GM21423 (cell line): ENCODE measurements at regions not wholly inside any gene's neighbourhood (a gene's known extent, or its start where the extent isn't known, plus 50 kb on each side); places are given as distances from the start of the nearest gene placed in this dataset.
A peak's percentile ranks its signal among the peaks of the same experiment; 100 is the strongest.

Experiments used
- ATAC-seq: cut with Tn5 transposase; IDR thresholded peaks from one replicate; pipeline ENCODE4 v1.9.1; 2021; ENCODE audit warnings: mild to moderate bottlenecking, moderate library complexity; ENCODE audit not compliant: unreplicated experiment

DNA sequence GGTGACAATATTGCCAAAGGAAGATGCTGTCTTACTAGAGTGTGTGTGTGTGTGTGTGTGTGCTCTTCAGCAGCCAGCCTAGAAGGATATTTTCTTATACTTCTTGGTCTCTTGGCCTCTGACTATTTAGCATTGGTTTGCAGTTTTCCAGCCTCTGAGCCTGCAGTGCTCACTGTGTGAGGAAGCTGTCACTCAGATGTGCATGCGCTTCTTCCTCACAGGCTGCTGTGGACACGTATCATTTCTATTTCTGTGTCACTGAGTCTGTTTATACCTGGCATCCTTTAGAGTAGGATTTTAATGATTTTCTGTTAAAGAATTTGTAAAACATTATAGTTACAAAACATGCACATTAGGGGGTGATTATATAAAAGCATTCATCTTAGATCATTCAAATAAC is 83.3 kb downstream of the ALDH8A1 start:
- ATAC-seq: no peak

GRCh38 chr6:134864558-134864957 is 85.3 kb downstream of the ALDH8A1 start:
- ATAC-seq: no peak

GRCh38 chr6:134863763-134864510 is 86.0 kb downstream of the ALDH8A1 start:
- ATAC-seq: no peak

GRCh38 chr6:134854366-134854765 is 95.5 kb downstream of the ALDH8A1 start:
- no peak for ATAC-seq

- no peak for ATAC-seq
Observed at GRCh38 chr6:134853111-134854055, 96.5 kb downstream of the ALDH8A1 start.

- ATAC-seq: no peak
Observed at GRCh38 chr6:134851548-134851947, 98.4 kb downstream of the ALDH8A1 start.

- no peak for ATAC-seq
Observed at GRCh38 chr6:134850721-134851305, 99.1 kb downstream of the ALDH8A1 start.

DNA sequence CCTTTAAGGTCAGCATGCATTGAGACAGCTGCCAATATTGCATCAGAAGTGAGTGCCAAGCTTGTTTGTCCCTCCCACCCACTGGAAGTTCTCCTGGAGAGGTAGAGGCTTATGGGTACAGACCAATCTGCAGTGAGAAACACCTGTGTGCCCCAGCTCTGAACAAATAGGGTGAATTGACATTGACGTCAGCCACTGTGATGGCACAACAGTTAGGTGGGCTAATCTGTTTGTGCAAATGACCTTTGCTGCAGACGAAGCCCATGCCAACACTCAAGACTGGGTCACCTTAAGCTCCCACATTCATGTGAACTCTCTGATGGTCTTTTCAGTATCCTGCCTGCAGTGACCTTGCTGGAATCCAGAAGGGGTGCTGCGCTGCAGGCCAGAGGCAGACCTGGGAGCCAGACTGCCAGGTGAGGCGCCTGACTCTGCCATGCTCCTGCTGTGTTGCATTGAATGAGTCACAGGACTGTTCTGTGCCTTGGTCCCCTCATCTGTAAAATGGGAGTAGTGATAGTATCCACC is 99.9 kb downstream of the ALDH8A1 start:
- no peak for ATAC-seq

GRCh38 chr6:134848076-134848475 is 101.8 kb downstream of the ALDH8A1 start:
- no peak for ATAC-seq

GRCh38 chr6:134846865-134847264 is 103.0 kb downstream of the ALDH8A1 start:
- ATAC-seq: no peak

DNA sequence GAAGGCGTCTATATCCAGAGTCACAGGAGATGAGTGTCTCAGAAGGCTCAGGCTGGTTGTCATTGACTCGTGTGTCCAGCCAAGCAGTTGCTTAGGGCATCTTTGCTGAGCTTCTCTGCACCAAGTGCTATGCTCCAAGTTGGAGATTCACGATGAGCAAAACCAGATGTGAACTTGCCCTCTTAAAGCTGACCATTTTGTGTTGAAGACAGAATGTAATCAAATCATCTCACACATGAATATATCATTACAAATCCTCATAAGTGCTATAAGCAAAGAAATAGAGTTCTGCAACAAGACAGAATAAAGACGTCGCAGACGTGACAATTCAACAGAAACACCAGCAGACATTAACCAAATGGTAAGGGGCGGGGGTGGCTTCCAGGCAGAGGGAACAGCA is 103.9 kb downstream of the ALDH8A1 start:
- no peak for ATAC-seq

GRCh38 chr6:134844120-134844519 is 105.8 kb downstream of the ALDH8A1 start:
- ATAC-seq: no peak

DNA sequence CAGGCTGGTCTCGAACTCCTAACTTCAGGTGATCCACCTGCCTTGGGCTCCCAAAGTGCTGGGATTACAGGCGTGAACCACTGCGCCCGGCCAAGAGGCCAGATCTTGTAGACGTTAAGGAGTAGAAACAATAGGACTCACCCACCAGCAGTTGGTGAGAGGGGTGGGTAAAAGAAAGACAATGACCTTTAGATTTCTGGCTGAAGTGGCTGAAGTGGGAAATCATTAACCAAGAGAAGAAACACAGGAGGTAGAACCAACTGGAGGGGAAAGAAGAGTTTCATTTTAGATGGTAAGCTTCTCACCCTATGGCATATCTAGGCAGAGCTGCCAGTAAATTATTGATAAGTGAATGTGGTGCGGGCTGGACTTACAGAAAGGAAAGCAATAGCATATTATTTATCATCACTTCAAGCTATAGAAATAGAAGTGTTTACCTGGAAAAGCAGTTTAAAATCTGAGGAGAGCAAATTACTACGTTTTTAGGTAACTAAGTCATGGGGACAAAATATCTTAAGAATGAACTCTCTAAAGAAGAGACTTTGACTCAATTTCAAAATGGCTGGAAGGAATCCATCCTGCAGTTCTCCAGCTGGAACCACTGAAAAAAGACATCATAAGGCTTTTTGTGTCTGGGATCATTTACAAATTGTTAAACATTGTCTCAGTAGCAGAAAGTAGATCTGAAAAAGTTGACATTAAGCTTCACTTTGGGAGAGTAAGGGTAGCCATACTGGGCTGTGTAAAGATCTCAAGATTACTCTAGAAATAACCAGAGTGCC is 109.6 kb downstream of the ALDH8A1 start:
- ATAC-seq: peak; percentile 89

- ATAC-seq: no peak
Observed at GRCh38 chr6:134835993-134836392, 113.9 kb downstream of the ALDH8A1 start.

GRCh38 chr6:134830940-134831339 is 119.0 kb downstream of the ALDH8A1 start:
- no peak for ATAC-seq

- ATAC-seq: no peak
Observed at GRCh38 chr6:134830194-134830593, 119.7 kb downstream of the ALDH8A1 start.

GRCh38 chr6:134828641-134829040 is 121.3 kb downstream of the ALDH8A1 start:
- no peak for ATAC-seq

DNA sequence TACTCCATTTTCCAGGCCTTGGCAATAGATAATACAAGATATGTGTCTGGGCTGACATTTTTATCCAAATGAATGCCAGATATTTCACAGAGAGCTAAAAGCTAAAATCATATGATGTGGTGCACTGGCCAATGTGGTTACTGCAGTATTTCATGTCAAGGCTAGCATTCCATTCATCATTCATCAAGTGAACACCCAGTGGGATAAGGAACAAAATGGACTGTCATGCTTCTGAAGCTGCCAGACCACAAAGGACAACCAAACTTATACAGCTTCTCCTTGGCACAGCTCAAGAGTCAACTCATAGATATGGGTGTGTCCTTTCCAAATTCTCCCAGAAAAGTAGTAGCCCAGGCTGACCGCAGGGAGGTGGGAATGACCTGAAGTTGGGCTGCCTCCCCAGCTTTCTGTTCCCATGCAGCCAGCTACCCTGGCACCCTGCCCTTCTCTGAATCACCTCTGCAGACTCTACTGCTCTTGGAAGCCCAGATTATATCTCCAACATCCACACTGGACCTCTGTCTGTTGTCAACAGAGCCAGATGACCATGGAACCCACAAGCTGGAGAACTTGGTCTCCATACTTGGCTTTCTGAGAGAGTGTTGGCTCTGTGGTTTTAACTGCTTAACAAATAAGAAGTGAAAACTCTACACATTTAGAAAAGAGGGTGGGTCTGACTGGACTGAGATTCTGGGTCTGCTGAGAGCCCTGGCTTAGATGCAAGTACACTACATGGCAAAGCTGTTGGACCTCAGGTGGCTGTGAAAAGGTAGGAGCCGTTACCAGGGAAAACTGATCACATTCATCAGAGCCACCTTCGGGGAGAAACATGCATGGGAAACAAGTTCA is 122.8 kb downstream of the ALDH8A1 start:
- no peak for ATAC-seq

- no peak for ATAC-seq
Observed at GRCh38 chr6:134823710-134824034, 126.2 kb downstream of the ALDH8A1 start.
